GM21526 (cell line): ENCODE measurements at regions not wholly inside any gene's neighbourhood (a gene's known extent, or its start where the extent isn't known, plus 50 kb on each side); places are given as distances from the start of the nearest gene placed in this dataset.
"Not testable (repeated sequence)": the region's sequence is repeated elsewhere in the genome, so short reads cannot be mapped to it uniquely, and the experiment has no call there.

Experiments used
- ATAC-seq: cut with Tn5 transposase; IDR thresholded peaks from one replicate; pipeline ENCODE4 v1.9.1; 2021; ENCODE audit warnings: moderate library complexity; ENCODE audit not compliant: unreplicated experiment, low FRiP score

DNA sequence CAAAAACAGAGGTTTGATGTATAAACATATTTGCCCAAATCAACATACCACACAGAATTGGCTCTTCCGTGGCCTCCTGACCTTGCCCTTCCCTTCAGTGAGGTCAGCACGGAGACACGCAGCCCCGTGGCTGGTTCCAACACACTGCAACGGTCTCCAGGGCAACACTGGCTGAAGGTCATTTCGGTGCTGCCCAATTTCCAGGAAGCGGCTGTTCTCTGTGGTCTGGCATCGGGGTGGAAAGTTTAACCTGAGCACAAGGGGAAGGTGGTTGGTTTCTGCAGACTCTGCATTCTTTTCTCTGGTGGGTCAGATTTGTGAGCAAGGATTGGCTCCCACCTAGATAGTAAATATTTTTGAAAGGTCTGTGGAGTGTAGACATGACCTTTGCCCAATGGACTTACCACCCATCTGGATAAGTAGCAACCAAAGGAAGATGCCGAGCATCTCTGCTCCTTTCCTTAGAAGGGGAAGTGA, 177.6 kb upstream of the PHACTR1 start:
- ATAC-seq = no peak

DNA sequence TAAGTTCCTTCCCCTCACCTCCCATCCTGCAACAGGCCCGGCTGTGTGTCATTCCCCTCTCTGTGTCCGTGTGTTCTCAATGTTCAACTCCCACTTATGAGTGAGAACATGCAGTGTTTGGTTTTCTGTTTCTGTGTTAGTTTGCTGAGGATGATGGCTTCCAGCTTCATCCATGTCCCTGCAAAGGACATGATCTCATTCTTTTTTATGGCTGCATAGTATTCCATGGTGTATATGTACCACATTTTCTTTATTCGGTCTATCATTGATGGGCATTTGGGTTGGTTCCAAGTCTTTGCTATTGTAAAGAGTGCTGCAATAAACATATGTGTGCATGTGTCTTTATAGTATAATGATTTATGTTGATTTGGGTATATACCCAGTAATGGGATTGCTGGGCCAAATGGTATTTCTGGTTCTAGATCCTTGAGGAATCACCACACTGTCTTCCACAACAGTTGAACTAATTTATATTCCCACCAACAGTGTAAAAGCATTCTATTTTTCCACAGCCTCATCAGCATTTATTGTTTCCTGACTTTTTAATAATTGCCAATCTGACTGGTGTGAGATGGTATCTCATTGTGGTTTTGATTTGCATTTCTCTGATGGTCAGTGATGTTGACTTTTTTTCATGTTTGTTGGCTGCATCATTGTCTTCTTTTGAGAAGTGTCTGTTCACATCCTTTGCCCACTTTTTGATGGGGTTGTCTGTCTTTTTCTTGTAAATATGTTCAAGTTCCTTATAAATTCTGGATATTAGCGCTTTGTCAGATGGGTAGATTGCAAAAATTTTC, 174.1 kb upstream of the PHACTR1 start:
- not testable (repeated sequence) for ATAC-seq

DNA sequence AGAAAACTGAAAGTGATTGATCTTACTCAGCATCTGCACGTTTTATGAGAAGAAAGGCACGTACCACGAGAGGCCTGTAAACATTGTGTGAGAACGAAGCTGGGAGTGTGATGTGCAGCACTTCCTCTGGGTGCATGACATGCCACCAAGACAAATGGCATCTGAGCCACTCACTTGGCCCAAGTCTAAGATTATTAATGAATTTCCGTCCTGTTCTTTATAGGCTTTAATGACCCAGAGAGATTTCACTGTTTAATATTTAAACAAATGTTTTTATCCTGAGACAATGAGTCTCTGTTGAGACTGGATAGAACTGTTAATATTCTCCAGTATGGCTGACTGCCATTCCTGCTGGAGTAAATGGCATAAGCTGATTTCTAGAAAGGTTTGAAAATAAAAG, 172.6 kb upstream of the PHACTR1 start:
- no peak for ATAC-seq

DNA sequence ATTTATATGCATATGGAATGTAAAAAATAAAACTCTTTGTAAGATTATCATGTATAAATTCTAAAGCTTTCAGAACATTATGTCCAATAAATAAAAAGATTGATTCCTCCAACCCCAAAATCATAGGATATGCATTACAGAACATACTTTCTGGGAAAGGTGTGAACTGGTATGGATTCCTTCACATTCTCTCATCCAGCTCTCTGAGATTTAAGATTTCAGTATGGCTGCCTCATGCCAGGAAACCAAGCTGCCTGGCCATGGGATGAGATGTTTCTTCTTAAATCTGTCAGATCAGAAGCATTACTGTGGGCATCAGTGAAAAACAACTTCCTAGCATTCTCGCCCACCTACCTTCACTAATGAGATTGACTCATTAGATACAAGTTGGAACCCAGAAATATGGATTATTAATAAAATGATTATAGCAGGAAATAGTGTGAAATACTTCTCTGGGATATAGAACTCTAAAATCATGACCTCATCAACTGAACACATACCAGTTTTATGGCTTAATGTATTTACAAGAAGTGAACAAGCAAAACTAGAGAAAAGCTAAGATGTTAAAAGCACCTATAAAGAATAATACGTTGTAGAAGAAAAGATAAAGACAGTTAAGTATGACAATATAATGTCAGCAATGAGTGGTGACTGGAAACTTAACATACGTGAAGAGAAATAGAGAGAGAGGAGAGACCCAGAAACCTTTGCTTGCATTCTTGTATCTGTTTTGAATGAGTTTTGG, 171.6 kb upstream of the PHACTR1 start:
- no peak for ATAC-seq

DNA sequence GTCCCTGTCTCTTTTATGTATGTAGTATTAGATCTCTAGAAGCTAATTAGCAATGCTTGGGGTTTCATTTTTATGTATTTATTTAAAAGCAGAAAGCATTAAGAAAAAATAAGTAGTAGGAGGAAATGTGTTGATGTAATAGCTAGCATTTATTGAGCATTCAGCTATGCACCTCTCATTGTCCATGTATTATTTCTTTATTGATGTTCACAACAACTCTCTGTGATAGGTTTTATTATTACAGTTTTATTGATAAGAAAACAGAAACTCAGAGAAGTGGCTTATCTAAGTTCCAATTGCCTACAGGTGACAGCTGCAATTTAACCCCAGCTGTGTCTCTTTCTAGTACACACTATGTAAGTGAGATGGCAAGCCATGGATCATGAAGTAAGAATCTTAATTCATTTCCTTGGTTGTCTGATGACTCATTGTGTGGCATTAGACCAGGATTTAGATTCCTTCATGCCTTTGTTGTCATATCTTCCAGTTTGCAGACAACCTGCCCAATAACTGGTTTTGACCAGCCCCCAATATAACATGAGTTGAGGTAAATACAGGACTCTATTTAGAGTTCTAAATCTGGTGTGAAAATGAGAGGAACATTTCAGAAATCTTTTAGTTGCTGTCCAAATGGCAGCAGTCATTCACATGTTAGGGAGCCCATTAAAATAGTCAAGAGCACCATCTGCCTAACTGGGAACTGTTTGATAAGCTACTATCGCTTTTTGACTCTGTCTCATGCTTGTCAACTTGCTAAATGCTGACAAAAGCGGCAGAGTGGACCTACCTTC, 170.8 kb upstream of the PHACTR1 start:
- no peak for ATAC-seq

DNA sequence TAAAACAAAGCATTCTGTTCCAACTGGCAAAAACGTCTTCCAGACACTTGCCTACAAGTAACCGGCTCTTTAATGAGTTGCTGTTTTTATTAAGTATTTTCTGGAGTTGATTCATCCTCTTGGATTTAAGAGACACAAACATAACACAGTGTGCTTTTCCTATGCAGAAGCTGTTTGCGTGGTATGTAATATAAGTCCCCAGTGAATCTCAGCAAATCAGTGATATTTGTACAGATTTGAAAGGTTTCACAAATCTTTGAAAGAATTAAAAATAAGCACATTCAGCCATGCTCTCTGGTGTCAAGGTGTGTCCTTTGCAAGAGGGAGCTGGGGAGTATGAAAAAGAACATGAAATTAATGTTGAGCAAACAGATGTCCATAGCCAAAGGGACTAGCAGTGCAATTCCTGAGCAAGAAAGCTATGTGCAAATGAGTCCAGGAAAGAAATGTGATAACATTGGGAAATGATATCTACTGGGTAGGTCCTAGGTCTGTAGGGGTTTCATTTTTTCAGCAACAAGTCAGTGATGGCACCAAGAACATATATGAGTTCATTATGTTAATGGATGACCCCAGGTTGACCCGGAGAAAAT, 170.1 kb upstream of the PHACTR1 start:
- ATAC-seq = no peak

DNA sequence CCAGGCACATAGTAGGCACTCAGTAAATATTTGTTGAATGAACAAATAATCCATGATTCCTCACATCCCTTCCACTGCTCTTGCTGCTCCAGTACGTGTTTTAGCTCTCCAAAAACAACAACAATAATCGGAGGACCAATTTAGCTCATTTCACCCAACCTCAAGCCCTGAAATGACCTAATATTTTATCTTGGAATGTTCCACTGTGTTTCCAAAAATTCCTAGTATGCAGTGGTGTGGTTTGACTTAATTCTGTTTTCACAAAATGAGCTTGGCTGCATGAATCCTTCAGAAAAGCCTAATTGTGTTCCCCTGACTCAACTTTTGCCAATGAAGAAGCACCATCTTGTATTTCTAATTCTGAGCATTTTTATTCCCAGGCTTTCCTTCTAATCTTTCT, 168.0 kb upstream of the PHACTR1 start:
- no peak for ATAC-seq

DNA sequence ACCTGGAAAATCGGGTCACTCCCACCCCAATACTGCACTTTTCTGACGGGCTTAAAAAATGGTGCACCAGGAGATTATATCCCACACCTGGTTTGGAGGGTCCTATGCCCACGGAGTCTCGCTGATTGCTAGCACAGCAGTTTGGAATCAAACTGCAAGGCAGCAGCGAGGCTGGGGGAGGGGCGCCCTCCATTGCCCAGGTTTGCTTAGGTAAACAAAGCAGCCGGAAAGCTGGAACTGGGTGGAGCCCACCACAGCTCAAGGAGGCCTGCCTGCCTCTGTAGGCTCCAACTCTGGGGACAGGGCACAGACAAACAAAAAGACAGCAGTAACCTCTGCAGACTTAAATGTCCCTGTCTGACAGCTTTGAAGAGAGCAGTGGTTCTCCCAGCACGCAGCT, 167.1 kb upstream of the PHACTR1 start:
- not testable (repeated sequence) for ATAC-seq

DNA sequence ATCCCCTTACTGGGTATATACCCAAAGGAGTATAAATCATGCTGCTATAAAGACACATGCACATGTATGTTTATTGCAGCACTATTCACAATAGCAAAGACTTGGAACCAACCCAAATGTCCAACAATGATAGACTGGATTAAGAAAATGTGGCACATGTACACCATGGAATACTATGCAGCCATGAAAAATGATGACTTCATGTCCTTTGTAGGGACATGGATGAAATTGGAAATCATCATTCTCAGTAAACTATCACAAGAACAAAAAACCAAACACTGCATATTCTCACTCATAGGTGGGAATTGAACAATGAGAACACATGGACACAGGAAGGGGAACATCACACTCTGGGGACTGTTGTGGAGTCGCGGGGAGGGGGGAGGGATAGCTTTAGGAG, 161.7 kb upstream of the PHACTR1 start:
- ATAC-seq = not testable (repeated sequence)

DNA sequence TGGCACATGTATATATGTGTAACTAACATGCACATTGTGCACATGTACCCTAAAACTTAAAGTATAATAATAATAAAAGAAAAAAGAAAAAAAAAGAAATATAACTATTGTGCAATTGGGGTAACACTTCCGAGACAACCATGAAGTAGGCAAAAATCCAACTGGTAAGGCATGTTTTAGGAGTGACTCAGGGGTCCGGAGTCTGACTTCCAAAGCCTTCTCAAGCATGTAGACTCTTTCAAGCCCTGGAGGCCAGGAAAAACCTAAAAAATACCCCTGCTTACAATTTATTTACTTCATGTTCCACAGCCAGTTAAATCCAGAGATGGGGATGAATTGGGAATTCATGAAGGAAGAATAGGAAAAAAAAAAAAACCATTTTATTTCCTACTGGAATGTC, 161.3 kb upstream of the PHACTR1 start:
- no peak for ATAC-seq

DNA sequence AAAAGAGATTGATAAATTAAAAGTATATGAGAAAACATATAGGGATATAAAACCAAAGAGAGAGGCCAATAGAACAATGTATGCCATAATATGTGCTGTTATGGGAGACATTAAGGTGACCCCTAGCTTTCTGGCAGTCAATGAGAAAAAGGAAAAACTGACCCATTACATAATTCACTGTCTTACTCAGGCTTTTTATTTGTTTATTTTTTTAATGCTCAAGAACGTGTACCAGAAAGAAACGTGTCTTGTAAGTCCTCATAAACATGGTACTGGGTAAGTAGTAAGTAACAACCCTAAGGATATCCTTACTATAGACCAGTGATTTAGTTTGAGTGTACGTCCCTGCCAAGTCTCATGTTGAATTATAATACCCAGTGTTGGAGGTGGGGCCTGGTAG, 160.8 kb upstream of the PHACTR1 start:
- ATAC-seq = no peak

DNA sequence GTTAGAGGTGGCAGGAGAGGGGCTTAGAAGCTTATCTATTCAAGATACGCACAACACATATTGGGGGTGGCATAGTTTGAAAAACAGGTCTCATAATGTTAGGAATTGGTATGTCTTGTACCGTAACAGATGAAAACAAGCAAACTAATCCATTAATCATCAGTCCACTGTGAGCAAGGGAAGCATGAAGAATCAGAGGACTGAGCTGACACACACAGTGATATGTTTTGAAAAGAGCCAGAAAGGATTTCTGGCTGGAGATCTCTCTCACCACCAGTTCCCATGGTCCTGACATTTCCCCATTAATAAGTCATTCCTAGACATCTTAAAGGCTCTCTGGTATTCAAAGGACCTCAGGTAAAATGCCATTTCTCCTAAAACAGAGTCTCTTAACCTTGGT, 158.8 kb upstream of the PHACTR1 start:
- no peak for ATAC-seq

DNA sequence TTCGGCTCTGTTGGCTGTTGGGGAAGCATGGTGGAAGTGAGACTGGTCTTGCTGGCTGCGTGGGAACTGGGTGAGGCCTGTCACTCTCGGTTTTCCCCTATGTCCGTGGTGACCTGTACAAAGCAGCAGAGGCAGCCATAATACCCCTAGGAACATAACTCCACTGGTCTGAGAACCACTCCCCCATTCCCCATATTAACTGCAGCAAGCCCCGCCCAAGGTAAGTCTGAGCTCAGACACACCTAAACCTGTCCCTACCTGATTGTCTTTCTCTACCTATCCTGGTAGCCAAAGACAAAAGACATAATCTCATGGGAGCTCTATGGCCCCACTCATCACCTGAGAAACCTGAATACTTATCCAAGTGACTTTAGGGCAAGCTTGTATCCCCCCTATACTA, 156.3 kb upstream of the PHACTR1 start:
- no peak for ATAC-seq

DNA sequence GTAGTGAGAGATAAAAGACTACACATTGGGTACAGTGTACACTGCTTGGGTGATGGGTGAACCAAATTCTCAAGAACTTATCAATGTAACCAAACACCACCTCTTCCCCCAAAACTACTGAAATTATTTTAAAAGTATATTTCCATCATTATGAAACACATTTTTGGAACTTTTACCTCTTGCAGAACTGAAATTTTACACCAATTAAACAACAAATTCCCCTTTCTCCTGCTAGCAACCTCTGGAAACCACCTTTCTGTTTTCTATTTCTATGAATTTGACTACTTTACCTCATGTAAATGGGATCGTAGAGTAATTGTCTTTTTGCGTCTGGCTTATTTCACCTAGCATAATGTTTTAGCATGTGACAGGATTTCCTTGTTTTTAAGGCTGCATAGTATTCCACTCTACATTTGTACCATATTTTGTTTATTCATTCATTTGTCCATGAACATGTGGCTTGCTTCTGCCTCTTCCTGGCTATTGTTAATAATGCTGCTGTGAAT, 149.9 kb upstream of the PHACTR1 start:
- no peak for ATAC-seq

DNA sequence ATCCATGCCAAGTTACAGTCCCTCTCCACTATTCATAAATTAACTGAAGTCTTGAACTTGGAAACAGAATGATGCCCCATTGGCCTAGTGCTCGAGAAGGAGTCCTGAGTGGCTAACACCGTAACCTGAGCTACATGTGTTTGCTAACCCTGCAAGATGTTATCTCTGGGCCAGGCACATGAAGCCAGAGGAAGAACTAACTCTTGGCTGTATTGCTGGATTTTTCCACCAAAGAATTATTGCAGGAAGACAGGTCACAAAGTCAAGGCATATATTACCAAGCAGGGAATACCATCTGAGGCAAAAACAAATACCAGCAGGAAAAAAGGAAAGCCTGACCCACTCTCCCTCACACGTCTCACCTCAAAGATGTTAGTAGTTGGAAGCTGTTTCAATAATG, 148.9 kb upstream of the PHACTR1 start:
- no peak for ATAC-seq

DNA sequence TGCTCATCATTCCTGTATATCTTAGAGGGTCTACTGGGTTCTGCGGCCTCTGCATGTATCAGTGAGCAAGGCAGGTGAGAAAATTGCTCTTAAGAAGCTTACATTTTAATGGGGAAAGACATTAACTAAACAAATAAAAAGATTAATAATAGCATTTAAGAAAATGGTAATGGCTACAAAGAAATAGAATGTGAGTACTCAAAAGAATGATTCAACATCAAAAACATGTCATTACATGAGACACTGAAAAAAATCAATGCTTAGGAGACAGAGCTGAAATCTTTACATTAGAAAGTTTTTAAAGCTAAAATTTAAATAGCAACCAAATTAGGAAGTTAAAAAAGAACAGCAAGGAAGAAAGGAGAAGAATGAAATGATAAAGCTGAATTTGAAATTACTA, 146.9 kb upstream of the PHACTR1 start:
- ATAC-seq = no peak

DNA sequence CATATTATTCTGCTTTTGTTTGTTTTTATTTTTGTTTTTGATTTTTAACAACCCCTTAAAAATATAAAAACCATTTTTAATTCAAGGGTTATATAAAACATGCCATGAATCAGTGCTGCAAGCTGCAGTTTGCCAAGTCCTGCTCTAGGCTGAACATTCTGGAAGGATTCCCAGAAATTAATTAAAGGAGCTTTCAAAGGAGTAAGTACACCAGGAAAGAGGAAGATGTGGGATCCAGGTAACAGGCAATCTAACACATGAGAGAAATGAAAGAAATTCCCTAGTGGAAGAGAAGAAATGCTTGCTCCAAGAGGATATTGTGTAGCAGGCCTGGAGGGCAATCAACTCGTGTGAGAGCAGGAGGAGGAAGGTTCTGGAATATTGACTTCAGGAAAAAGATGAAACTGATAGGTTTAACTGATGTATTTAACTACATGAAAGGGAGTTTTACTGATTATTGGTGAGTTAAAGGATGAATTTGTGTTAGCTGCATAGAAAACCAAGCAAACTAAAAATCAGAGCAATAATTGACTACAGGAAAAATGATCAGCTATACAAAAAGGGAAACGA, 146.0 kb upstream of the PHACTR1 start:
- no peak for ATAC-seq

DNA sequence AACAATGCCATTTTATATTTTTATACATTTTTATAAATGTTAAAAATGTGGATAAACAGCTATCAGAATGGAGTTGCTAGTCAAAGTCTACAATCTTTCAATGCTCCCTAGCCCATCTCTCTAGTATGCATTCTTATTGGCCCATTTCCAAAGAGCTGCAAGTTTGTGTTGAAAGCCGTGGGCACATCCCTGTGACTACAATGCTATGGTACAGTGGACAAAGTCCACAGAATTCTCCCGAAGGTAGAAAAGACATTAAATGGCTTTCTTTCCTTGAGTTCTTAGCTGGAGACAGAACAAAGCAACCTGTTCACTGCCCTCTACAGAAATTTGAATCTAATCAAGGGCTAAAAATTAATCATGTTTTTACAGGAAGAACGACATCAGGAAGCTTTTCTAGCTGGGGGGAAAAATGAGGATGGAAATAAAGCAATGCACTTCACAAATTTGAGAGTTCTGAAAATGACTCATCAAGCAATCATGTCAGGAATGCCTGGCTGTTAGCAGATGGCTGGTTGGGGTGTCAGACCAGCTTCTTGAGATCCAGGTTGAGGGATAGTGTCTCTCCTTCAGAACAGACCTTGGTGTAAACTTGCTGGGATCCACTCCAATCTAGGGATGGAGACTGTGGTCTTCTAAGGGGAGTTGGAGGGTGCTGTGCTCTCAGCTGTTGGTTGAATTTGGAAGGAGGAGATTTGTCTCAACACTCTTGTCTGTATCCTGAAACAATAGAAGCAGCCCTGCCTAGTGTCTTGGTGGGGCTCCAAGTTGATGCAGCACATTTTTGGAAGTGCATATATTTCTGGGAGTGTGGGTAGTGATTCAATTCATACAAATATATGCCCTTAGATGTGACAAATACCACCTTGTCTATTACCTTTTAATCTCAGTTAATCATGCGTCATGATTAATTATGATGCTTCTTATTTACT, 143.4 kb upstream of the PHACTR1 start:
- ATAC-seq = no peak

DNA sequence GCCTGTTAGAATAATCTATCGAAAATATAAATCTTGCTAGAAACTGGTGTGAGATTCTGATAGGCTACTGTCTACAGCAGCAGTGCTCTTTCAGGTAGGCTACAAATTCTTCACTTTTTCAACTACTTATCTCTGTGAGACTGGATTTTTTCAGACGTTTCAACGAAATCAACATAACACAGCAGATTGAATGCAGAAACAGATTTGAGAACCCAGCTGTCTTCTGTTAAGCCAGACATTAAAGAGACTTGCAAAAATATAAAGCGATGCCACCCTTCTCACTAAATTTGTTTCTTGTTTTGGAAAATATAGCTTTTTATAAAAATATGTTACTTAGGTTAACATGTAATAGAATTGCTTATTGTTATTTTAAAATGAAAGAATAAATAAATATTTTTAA, 140.6 kb upstream of the PHACTR1 start:
- no peak for ATAC-seq
